HL-60 (cell line): ENCODE measurements at regions not wholly inside any gene's neighbourhood (a gene's known extent, or its start where the extent isn't known, plus 50 kb on each side); places are given as distances from the start of the nearest gene placed in this dataset.
"Not testable (repeated sequence)": the region's sequence is repeated elsewhere in the genome, so short reads cannot be mapped to it uniquely, and the experiment has no call there.

Experiments
- GABPA ChIP-seq: IDR thresholded peaks from 2 replicates; pipeline ENCODE4 v1.6.1; 2012; ENCODE audit warnings: low read depth
- POLR2AphosphoS5 ChIP-seq: IDR thresholded peaks from 2 replicates; pipeline ENCODE4 v1.6.1; 2012; ENCODE audit warnings: low read depth
- SPI1 ChIP-seq: IDR thresholded peaks from 2 replicates; pipeline ENCODE4 v1.6.1; 2012; ENCODE audit warnings: low read depth, mild to moderate bottlenecking, borderline replicate concordance
- TF ChIP-seq, protein P1 (sequence below): IDR thresholded peaks from one replicate; pipeline ENCODE4 v1.5.1; 2011; ENCODE audit warnings: low read length, control low read depth, inconsistent platforms; ENCODE audit not compliant: insufficient read depth
- TF ChIP-seq, protein P2 (sequence below): IDR thresholded peaks from 2 replicates; pipeline ENCODE4 v1.6.1; 2012; ENCODE audit warnings: low read depth; ENCODE audit not compliant: insufficient replicate concordance

DNA sequence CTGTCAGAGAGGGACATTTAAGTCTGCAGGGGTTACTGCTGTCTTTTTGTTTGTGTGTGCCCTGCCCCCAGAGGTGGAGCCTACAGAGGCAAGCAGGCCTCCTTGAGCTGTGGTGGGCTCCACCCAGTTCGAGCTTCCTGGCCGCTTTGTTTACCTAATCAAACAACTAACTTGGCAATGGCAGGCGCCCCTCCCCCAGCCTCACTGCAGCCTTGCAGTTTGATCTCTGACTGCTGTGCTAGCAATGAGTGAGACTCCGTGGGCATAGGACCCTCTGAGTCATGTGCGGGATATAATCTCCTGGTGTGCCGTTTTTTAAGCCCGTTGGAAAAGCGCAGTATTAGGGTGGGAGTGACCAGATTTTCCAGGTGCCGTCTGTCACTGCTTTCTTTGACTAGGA is 216.8 kb upstream of the CDKN2B start:
- TF ChIP-seq, protein P1, sequence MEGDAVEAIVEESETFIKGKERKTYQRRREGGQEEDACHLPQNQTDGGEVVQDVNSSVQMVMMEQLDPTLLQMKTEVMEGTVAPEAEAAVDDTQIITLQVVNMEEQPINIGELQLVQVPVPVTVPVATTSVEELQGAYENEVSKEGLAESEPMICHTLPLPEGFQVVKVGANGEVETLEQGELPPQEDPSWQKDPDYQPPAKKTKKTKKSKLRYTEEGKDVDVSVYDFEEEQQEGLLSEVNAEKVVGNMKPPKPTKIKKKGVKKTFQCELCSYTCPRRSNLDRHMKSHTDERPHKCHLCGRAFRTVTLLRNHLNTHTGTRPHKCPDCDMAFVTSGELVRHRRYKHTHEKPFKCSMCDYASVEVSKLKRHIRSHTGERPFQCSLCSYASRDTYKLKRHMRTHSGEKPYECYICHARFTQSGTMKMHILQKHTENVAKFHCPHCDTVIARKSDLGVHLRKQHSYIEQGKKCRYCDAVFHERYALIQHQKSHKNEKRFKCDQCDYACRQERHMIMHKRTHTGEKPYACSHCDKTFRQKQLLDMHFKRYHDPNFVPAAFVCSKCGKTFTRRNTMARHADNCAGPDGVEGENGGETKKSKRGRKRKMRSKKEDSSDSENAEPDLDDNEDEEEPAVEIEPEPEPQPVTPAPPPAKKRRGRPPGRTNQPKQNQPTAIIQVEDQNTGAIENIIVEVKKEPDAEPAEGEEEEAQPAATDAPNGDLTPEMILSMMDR, result not testable (repeated sequence)
- TF ChIP-seq, protein P2, sequence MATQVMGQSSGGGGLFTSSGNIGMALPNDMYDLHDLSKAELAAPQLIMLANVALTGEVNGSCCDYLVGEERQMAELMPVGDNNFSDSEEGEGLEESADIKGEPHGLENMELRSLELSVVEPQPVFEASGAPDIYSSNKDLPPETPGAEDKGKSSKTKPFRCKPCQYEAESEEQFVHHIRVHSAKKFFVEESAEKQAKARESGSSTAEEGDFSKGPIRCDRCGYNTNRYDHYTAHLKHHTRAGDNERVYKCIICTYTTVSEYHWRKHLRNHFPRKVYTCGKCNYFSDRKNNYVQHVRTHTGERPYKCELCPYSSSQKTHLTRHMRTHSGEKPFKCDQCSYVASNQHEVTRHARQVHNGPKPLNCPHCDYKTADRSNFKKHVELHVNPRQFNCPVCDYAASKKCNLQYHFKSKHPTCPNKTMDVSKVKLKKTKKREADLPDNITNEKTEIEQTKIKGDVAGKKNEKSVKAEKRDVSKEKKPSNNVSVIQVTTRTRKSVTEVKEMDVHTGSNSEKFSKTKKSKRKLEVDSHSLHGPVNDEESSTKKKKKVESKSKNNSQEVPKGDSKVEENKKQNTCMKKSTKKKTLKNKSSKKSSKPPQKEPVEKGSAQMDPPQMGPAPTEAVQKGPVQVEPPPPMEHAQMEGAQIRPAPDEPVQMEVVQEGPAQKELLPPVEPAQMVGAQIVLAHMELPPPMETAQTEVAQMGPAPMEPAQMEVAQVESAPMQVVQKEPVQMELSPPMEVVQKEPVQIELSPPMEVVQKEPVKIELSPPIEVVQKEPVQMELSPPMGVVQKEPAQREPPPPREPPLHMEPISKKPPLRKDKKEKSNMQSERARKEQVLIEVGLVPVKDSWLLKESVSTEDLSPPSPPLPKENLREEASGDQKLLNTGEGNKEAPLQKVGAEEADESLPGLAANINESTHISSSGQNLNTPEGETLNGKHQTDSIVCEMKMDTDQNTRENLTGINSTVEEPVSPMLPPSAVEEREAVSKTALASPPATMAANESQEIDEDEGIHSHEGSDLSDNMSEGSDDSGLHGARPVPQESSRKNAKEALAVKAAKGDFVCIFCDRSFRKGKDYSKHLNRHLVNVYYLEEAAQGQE, result not testable (repeated sequence)
- TF ChIP-seq GABPA, POLR2AphosphoS5, SPI1: not testable (repeated sequence)
